HG02885 (cell line): ENCODE measurements at regions not wholly inside any gene's neighbourhood (a gene's known extent, or its start where the extent isn't known, plus 50 kb on each side); places are given as distances from the start of the nearest gene placed in this dataset.

Experiments
- ATAC-seq: cut with Tn5 transposase; IDR thresholded peaks from one replicate; pipeline ENCODE4 v1.9.1; 2021; ENCODE audit warnings: mild to moderate bottlenecking; ENCODE audit not compliant: unreplicated experiment, poor library complexity

DNA sequence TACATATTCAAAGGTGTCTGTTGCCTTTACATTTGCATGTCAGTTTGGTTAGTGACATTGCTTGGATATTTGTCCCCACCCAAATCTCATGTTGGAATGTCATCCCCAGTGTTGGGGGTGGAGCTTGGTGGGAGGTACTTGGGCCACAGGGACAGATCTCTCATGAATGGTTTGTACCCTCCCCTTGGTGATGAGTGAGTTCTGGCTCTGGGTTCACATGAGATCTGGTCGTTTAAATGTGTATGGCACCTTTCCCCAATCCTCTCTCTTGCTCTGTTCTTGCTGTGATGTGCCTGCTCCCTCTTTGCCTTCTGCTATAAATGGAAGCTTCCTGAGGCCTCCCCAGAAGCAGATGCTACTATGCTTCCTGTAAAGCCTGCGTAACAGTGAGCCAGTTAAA, 207.9 kb upstream of the DIO3 start:
- ATAC-seq: no peak

GRCh38 chr14:101354726-101355125, 206.6 kb upstream of the DIO3 start:
- no peak for ATAC-seq

GRCh38 chr14:101355284-101355683, 206.0 kb upstream of the DIO3 start:
- ATAC-seq: no peak

GRCh38 chr14:101357038-101357437, 204.3 kb upstream of the DIO3 start:
- ATAC-seq: no peak

DNA sequence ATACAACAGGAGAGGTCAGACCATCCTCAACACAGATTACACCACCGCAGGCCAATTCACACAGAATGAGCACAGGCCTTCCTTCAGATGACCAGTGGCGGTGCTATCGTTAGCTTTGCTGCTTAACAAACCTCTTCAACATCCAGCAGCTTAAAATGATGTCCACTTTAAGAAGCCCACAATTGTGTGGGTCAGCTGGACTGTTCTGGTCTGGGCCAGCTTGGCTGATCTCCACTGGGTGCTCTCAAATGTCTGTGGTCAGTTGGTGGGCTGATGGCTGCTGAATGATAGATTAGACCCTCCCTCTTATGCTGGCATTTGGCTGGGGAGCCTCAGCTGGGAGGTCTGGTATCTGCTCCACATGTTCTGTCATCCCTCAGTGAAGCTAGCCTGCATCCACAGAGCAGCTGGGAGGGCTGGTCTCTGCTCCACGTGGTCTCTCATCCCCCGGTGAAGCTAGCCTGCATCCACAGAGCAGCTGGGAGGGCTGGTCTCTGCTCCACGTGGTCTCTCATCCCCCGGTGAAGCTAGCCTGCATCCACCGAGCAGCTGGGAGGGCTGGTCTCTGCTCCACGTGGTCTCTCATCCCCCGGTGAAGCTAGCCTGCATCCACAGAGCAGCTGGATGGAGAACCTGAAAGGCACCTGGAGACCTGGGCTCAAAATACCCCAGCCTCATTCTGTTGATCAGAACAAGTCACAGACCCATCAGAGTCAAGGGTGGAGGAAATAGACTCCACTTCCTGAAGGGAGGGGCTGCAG, 203.6 kb upstream of the DIO3 start:
- no peak for ATAC-seq

DNA sequence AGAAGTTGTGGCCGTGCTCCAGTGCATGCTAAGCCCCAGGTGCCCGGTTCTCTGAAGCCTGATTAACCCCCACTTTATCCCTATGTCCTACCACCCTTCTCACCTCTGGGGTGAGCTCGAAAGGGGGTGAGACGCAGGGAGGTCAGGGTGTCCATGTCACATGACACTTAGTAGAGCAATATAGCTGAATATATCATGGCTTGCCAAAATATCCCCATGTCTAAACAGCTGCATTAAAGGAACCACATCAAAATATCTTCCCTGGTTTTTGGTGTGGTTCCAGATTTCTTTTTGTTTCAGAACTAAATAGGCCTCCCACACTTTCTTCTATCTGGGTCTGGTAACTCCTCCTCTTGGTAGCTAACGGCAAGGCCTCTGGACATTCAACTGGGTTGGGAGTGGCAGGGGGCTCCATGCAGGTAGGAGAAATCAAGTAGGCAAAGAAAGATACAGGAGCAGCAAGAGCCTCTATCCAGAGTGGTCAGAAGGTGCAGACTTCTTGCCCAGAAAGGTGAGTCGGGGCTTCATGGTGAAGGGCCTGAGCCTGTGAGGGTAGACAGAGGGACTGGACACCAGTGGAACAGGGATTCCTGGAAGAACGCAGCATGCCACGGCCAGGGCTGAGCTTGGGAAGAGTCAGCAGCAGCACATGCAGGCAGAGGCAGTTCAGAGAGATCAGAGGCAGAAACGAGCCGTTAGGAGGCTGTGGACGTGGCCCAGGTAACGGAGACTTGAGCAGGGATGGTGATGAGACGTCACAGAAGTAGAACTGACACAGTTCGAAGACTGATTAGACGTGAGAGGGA, 202.8 kb upstream of the DIO3 start:
- no peak for ATAC-seq

DNA sequence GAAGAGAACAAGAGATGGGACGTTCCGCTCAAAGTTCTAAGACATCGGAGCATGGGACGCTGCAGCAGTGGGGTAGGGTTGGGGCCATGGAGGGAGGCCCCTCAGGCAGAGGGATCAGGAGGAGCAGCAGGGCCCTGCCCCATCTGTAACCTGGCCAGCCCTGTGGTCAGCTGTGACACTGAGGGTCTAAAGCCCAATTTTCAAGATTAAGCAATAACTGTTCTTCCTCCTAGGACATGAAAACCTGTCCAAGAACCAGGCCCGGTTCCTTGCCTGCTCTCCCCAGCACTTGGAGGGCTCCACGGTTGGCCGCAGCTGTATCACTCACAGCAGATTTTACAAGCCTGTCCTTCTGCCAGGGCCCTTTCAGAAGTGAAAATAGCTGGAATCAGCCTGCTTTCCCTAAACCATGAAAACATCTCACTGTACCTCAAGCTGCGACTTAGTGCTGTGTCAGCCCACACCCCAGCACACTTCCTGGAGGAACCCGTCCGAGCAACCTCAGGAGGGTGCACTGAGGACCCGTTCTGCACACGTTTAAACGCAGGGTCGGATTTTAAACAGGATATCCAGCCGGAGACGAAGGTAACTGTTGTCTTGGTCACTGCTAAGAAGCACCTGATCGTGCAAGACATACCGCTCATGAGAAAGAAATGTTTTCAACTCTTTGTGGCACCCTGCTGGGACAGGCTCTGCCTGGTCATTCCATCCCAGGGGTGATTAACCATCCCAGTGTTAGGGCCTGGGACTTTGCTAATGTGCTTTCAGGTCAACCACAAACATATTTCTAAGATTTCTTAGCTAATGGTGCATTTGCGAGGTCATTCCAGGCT, 201.9 kb upstream of the DIO3 start:
- no peak for ATAC-seq

GRCh38 chr14:101360054-101360911, 201.0 kb upstream of the DIO3 start:
- ATAC-seq: no peak

- ATAC-seq: no peak
Observed at GRCh38 chr14:101361044-101361443, 200.3 kb upstream of the DIO3 start.

DNA sequence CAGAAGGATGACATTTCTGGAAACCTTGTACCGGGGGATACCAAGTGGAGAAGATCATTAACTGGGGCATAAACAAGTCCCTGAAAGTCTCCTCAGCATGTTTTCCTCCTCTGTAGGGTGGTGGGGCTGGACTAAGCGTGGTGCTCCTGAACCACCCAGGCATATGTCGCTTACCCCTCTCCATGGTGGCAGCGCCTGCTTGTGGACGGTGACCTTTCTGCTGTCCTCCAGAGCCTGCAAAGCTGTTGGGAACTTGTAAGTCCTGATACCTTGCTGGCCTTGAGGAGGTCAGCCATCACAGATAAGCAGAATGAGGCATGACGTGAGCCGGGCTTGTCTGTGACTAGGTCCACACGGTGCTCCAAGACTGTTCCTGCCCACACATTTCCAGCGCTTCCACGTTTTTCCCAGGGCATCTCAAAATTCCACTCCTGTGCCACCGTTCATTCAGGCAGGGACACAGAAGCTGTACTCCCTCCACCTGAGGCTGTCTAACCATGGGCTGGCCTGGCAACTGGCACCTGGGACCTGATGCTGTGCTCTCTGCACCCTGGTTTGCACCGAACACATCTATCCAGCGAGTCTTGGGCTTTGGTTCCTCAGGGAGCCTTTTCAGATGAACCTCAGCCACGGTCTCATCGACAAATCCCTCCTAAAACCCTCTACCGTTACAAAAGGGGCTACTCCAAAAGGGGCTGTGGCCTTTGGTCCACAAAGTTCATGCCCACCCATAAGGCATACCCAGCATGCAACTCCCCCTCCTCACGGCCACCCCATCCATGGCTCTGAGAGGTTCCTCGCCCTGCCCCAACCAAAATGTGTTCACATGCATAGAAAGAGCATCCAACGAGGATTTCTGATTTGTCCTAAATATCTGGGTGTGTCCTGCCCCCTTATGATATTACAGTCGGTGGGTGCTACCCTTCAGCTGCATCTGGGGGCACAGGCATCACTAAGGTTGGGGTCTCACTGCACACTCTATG, 199.6 kb upstream of the DIO3 start:
- no peak for ATAC-seq

DNA sequence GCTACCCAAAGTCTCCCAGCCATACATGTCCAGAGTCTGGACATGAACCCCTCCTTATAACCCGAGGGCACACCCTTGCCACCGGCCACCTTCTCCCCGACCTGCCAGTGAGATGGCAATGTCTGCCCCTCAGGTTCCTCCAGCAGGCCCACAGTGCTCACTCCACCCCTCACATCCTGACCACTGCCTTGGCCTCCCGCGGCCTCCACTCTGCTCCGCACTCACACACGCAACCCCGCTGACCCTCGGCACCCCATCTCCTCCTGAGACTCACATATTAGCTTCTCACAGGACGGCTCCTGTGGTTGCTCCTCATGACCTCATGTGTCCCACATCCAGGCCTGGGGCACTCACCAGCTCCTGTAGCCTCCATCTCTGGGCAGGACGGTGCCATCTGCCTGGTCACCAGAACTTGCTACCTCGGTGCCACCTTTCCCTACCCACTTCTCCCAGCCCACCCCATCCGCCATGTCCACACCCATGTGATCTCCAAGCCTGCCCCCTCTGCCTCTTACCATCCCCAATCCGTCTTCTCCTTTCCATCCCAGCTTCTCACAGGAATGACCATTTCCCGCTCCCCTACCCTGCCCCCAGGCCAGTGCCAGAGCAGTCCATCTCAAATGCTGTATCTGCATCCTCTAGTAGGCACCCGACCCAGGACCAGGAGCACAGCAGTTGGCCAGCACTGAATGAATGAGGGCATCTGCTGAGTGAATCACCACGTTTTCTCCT, 198.6 kb upstream of the DIO3 start:
- ATAC-seq: no peak

DNA sequence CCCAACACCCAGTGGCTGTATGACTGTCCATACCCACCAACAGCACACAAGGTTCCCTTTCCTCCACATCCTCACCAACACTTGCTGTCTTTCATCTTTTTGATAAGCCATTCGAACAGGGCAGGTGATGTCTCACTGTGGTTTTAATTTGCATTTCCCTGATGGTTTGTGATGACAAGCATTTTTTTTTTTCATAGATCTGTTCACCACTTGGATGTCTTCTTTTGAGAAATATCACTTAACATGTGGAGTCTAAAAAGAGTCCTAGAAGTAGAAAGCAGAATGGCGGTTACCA, 198.1 kb upstream of the DIO3 start:
- ATAC-seq: no peak

DNA sequence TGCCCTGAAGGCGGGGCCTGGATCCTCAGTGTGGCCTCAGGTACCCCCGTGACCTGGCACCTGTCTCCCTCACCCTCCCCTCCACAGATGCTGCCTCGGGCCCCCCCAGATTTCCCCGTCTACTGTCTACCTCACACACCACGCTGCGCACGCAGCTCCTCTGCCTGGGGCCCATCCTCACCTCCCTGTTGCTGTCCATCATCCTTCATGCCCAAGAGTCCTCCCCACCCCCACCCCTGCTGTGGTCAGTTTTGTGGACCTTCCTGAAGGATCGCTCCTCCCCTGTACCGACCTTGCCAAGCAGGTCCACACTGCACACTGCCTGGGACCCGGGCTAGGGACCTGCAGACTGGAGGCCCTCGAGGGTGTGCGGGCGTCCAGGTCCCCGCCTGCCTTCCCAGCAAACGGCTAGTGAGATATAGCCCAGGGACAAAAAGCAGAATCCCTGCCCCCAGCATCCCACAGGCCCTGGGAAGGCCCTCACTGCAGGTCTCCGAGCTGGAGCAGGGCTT, 197.4 kb upstream of the DIO3 start:
- ATAC-seq: no peak

GRCh38 chr14:101364503-101365328, 196.6 kb upstream of the DIO3 start:
- ATAC-seq: no peak

- no peak for ATAC-seq
Observed at GRCh38 chr14:101365329-101366158, 195.8 kb upstream of the DIO3 start.

DNA sequence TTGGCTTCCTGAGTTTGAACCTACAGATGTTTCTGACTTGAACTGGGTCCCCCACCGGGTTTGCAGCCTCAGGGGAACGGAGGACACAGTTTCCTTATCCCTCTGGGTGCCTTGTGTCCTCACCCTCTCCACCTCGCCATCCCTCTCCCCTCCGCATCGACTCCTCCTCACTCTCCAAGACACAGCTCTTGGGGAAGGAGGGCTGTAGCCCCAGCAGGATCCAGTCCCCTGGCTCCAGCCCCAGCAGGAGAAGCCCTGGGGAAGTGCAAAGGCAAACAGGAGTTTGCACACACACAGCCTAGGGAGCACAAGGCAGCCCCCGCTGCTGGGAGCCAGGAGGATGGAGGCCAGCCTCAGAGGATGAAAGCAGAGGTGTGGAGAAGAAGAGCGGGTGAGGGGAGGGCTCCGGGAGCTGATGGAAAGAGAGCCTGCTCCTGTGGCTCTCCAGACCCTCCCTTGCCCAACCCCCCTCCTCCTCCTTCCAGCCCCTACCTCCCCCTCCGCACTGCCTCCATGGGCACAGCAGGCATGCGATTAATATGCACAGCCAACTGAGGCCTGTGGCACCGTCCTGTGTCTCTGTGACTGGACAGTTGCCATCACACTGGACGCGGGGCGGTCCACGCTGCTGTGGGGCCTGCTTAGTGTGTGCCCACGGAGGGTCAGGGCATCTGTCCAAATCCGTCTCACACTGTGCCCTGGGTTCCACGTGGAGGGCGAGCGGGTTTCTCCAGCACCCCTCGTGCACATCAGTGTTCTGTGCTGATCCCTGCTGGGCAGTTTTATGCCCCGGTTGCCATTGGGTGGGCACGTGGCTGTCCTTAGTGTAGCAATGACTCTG, 193.7 kb upstream of the DIO3 start:
- ATAC-seq: no peak
